ENCODE measurements at regions not wholly inside any gene's neighbourhood (a gene's known extent, or its start where the extent isn't known, plus 50 kb on each side); places are given as distances from the start of the nearest gene placed in this dataset.

DNA sequence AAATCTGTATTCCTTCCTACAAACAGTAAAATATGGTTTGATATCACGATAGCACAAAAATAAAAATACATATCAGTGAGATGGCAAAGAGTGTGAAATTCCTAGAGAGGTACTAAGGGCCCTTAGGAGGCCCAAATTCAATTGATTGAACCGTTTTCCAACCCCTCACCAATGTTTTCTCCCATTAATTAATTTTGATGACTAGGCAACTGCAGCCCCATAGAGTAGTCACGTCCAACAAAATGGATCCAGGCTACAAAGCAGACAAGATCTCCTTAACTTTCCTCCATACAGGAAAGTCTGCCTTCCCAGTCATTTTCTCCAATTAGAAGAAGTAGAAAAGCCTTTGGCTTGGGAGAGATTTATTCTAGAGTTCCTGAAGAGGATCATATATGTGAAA lies 193.9 kb downstream of the PLOD2 start (continued):
- TF ChIP-seq EZH2phosphoT487 (IDR thresholded peaks at IDR 0.05; ENCODE audit: unreplicated experiment) (no peak), STAT1 (IDR thresholded peaks at IDR 0.05; ENCODE audit: unreplicated experiment) (no peak), NANOG (IDR thresholded peaks at IDR 0.05; ENCODE audit: borderline replicate concordance) (no peak), CREB1 (CRISPR knock-in tag; IDR thresholded peaks at IDR 0.05; ENCODE audit: low read depth) (no peak), JUNB (IDR thresholded peaks at IDR 0.05; ENCODE audit: unreplicated experiment) (no peak)

DNA sequence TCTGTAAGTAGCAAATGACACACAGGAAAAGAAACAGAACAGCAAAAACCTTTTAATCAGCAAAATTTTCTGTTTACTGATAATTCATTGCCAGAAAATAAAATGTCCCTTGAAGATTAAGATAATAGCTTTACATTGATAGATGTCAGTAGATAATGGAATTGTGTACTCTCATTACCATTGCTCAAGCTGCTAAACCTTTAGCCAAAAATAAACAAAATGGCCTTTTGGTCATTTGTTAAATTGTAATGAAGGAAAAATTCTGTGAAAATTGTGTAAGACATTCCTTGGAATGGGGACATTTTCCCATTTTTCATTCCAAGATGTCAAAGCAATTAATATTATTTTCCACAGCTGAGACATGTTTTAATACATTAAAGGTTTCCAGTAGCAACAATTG lies 189.8 kb downstream of the PLOD2 start:
- Mint-ChIP-seq H3K4me3 (no peak overlapping the region), H3K27me3 (ENCODE audit: insufficient read depth, low read depth, poor library complexity) (no peaks in the 10 kb centered on the region), H3K27ac (no peak overlapping the region), H3K36me3 (ENCODE audit: low read depth) (no peaks in the 10 kb centered on the region), H3K9me3 (no peaks in the 10 kb centered on the region), H3K4me1 (no peaks in the 10 kb centered on the region)
- no peaks in the 10 kb centered on the region for H3K79me2 ChIP-seq (replicated peaks; ENCODE audit: insufficient read depth)
- no peaks in the 10 kb centered on the region for H3K27me3 ChIP-seq (ENCODE audit: insufficient read depth)
- H2AFZ ChIP-seq = no peak overlapping the region
- H3F3A ChIP-seq (replicated peaks; ENCODE audit: low read depth) = no peaks in the 10 kb centered on the region
- H3K4me1 ChIP-seq (ENCODE audit: insufficient read depth) = no peaks in the 10 kb centered on the region
- H3K4me2 ChIP-seq = no peak overlapping the region
- H3K27ac ChIP-seq (ENCODE audit: low read depth) = no peak overlapping the region
- no peak overlapping the region for H3K4me3 ChIP-seq
- DNase-seq (ENCODE audit: low spot score) (no peak), ATAC-seq (no peak)
- H4K20me1 ChIP-seq (replicated peaks; ENCODE audit: insufficient read depth) = no peaks in the 10 kb centered on the region
- H3K36me3 ChIP-seq (ENCODE audit: insufficient read depth) = no peaks in the 10 kb centered on the region
- H3K9me2 ChIP-seq (ENCODE audit: insufficient read depth) = no peaks in the 10 kb centered on the region
- TF ChIP-seq ZNF331 (CRISPR knock-in tag; IDR thresholded peaks at IDR 0.05; ENCODE audit: low read depth) = no peak
- no peak for TF ChIP-seq NANOG (IDR thresholded peaks at IDR 0.05; ENCODE audit: borderline replicate concordance)
- no peak for TF ChIP-seq STAT1 (IDR thresholded peaks at IDR 0.05; ENCODE audit: unreplicated experiment)
- no peak for TF ChIP-seq JUNB (IDR thresholded peaks at IDR 0.05; ENCODE audit: unreplicated experiment)
- no peak for TF ChIP-seq ZNF114 (CRISPR knock-in tag; IDR thresholded peaks at IDR 0.05)
- TF ChIP-seq, protein P1, sequence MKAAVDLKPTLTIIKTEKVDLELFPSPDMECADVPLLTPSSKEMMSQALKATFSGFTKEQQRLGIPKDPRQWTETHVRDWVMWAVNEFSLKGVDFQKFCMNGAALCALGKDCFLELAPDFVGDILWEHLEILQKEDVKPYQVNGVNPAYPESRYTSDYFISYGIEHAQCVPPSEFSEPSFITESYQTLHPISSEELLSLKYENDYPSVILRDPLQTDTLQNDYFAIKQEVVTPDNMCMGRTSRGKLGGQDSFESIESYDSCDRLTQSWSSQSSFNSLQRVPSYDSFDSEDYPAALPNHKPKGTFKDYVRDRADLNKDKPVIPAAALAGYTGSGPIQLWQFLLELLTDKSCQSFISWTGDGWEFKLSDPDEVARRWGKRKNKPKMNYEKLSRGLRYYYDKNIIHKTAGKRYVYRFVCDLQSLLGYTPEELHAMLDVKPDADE (IDR thresholded peaks at IDR 0.05) = no peak
- TF ChIP-seq CREB1 (CRISPR knock-in tag; IDR thresholded peaks at IDR 0.05; ENCODE audit: low read depth) = no peak

DNA sequence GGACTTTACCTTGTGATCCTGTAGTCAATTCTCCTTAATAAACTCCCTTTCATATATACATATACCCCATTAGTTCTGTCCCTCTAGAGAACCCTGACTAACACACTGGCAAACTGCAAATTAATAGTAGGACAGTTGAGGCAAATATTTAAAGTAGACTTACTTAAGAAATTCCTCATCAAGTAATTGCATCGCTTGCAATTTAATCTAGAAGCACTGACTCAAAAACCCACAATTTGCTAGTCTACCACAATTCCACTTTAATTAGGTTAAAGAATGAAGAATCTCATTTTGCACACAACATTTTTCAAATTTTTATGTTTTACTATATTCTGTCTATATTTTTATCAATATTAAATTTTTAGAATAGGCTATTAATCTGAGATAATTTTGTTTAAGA lies 188.1 kb downstream of the PLOD2 start:
- Mint-ChIP-seq H3K27ac (no peak overlapping the region), H3K9me3 (no peaks in the 10 kb centered on the region), H3K27me3 (ENCODE audit: insufficient read depth, low read depth, poor library complexity) (no peaks in the 10 kb centered on the region), H3K4me1 (no peaks in the 10 kb centered on the region), H3K36me3 (ENCODE audit: low read depth) (no peaks in the 10 kb centered on the region), H3K4me3 (no peak overlapping the region)
- no peaks in the 10 kb centered on the region for H3K27me3 ChIP-seq (ENCODE audit: insufficient read depth)
- no peak for ATAC-seq
- H3K4me3 ChIP-seq = no peak overlapping the region
- H3K79me2 ChIP-seq (replicated peaks; ENCODE audit: insufficient read depth) = no peaks in the 10 kb centered on the region
- H3F3A ChIP-seq (replicated peaks; ENCODE audit: low read depth) = no peaks in the 10 kb centered on the region
- TF ChIP-seq EZH2phosphoT487 (IDR thresholded peaks at IDR 0.05; ENCODE audit: unreplicated experiment) (no peak), ZNF331 (CRISPR knock-in tag; IDR thresholded peaks at IDR 0.05; ENCODE audit: low read depth) (no peak), STAT1 (IDR thresholded peaks at IDR 0.05; ENCODE audit: unreplicated experiment) (no peak), CREB1 (CRISPR knock-in tag; IDR thresholded peaks at IDR 0.05; ENCODE audit: low read depth) (no peak)
- no peak overlapping the region for H3K4me2 ChIP-seq
- H3K4me1 ChIP-seq (ENCODE audit: insufficient read depth) = no peaks in the 10 kb centered on the region
- H3K36me3 ChIP-seq (ENCODE audit: insufficient read depth) = no peaks in the 10 kb centered on the region
- H4K20me1 ChIP-seq (replicated peaks; ENCODE audit: insufficient read depth) = no peaks in the 10 kb centered on the region
- no peak overlapping the region for H3K27ac ChIP-seq (ENCODE audit: low read depth)
- no peak overlapping the region; the same call in 1 of the 2 replicates for H2AFZ ChIP-seq
- no peaks in the 10 kb centered on the region for H3K9me2 ChIP-seq (ENCODE audit: insufficient read depth)
- no peak for DNase-seq (ENCODE audit: low spot score)
